Ovary (tissue), 3 donors: ENCODE measurements at regions not wholly inside any gene's neighbourhood (a gene's known extent, or its start where the extent isn't known, plus 50 kb on each side); places are given as distances from the start of the nearest gene placed in this dataset.

Experiments
- CTCF ChIP-seq, 3 donors: fragments of 450-650 bp in 2 of 3; fragments of 200-600 bp in 1 of 3; IDR thresholded peaks; one replicate each; pipeline versions ENCODE4 v1.5.1 to v1.8.0; 2016 to 2022; ENCODE audit warnings: antibody characterized with exemption in 3 of 3, mild to moderate bottlenecking in 1 of 3
- EP300 ChIP-seq: sonication (generic); formaldehyde crosslinking; IDR thresholded peaks from one replicate; pipeline ENCODE4 v1.6.1; 2017; ENCODE audit warnings: antibody characterized with exemption
- POLR2A ChIP-seq: fragments of 450-650 bp; IDR thresholded peaks from one replicate; pipeline ENCODE4 v1.6.1; 2017; ENCODE audit warnings: antibody characterized with exemption, mild to moderate bottlenecking, moderate library complexity
- donor health status: DM: no; HTN: no; CAD: no.

GRCh38 chr12:62075870-62076269 lies 184.3 kb upstream of the USP15 start:
- TF ChIP-seq EP300, result no peak
- TF ChIP-seq CTCF (IDR thresholded peaks at IDR 0.05), result no peak
- TF ChIP-seq POLR2A, result no peak
